PC-3 (cell line): ENCODE measurements at regions not wholly inside any gene's neighbourhood (a gene's known extent, or its start where the extent isn't known, plus 50 kb on each side); places are given as distances from the start of the nearest gene placed in this dataset.

Source experiments
- CTCF ChIP-seq: fragments of 300-600 bp; sonication (generic); conservative IDR thresholded peaks from 2 replicates; pipeline ENCODE4 v1.5.1; 2017; ENCODE audit warnings: antibody characterized with exemption, low read depth, mild to moderate bottlenecking, low read length
- EZH2 ChIP-seq: fragments of 300-600 bp; sonication (generic); IDR thresholded peaks from one replicate; pipeline ENCODE4 v1.6.1; 2017; ENCODE audit warnings: antibody characterized with exemption, mild to moderate bottlenecking, low read length; ENCODE audit not compliant: unreplicated experiment

DNA sequence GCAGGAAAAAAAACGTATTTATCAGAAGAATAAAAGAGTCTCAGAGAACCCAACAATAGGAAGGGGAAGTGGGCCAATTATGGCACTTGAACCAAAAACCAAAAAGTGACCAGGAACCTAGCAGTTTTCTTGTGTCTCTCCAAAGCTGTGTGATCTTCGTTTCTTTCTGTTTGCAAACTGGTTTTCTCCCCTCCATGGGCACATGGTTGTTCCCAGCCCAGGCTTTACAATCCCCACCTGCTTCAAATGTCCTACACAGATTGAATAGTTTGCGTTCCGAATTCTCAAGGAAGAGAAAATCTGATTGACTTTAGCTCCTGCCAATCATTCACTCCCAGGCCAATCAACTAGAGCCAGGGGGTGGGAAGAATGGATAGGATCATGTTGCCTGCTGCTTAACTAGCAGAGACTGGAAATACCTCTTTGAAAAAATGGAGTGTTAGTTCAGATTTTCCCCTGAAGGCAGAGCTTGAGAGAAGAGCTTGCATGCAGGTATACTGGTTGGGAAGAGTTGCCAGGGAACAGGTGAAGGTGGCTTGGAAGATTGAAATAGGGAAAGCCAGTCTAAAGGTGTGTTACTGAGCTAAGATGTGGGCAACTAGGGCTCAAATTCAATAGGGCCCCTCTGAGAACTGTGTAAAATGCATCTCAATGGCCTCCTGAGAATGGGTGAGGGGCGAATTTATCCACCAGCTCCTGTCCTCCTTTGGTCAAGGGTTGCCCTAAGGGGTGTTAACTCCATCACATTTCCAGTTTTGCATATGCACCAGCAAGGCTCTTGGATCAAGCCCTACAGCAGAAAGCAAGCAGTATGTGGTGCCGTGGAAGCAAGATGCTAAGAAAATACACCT, 106.4 kb upstream of the SRRM4 start:
- TF ChIP-seq EZH2: no peak
- no peak for TF ChIP-seq CTCF
